Ishikawa (cell line): ENCODE measurements at regions not wholly inside any gene's neighbourhood (a gene's known extent, or its start where the extent isn't known, plus 50 kb on each side); places are given as distances from the start of the nearest gene placed in this dataset.

ENCODE experiments used
- CEBPB ChIP-seq: IDR thresholded peaks from 2 replicates; pipeline ENCODE4 v1.6.1; 2012
- CREB1 ChIP-seq: IDR thresholded peaks from 2 replicates; pipeline ENCODE4 v1.6.1; 2012; ENCODE audit warnings: low read depth
- EGR1 ChIP-seq: IDR thresholded peaks from 2 replicates; pipeline ENCODE4 v1.6.1; 2012
- EP300 ChIP-seq: IDR thresholded peaks from 2 replicates; pipeline ENCODE4 v1.6.1; 2012; ENCODE audit warnings: borderline replicate concordance
- FOXM1 ChIP-seq: IDR thresholded peaks from 2 replicates; pipeline ENCODE4 v1.6.1; 2012; ENCODE audit warnings: low read depth, borderline replicate concordance
- NFIC ChIP-seq: IDR thresholded peaks from 2 replicates; pipeline ENCODE4 v1.6.1; 2012
- RAD21 ChIP-seq: IDR thresholded peaks from 2 replicates; pipeline ENCODE4 v1.6.1; 2012; ENCODE audit warnings: low read depth
- TAF1 ChIP-seq: IDR thresholded peaks from 2 replicates; pipeline ENCODE4 v1.6.1; 2012; ENCODE audit warnings: low read depth, mild to moderate bottlenecking
- TCF12 ChIP-seq: IDR thresholded peaks from 2 replicates; pipeline ENCODE4 v1.6.1; 2012; ENCODE audit warnings: low read depth
- TEAD4 ChIP-seq: IDR thresholded peaks from 2 replicates; pipeline ENCODE4 v1.6.1; 2012
- YY1 ChIP-seq: IDR thresholded peaks from 2 replicates; pipeline ENCODE4 v1.6.1; 2012; ENCODE audit warnings: low read depth
- ZBTB7A ChIP-seq: IDR thresholded peaks from 2 replicates; pipeline ENCODE4 v1.6.1; 2012; ENCODE audit warnings: low read depth
- TF ChIP-seq, protein P1 (sequence below): IDR thresholded peaks from 2 replicates; pipeline ENCODE4 v1.6.1; 2012; ENCODE audit warnings: low read depth, mild to moderate bottlenecking
- TF ChIP-seq, protein P2 (sequence below): IDR thresholded peaks from 2 replicates; pipeline ENCODE4 v1.6.1; 2012
- TF ChIP-seq, protein P3 (sequence below): IDR thresholded peaks from 2 replicates; pipeline ENCODE4 v1.6.1; 2012

DNA sequence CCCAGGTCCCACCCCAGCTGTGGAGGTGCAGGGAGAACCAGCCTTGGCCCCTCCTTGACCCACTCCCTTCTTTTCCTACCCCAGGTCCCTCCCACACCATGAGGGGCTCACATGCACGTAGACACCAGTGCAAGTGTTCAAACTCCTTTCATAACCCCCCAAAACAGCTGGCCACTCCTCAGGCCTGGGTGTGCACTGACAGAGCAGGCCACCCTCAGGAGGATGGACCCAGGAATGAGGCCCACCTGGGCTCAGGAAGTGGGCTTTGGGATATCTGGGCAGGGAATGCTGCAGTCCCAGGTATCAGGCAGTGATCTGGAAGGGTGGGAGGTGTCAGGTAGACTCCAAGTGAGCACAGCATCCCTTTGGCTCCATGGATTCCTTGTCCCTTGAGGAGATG, 723.8 kb downstream of the MATN1 start:
- TF ChIP-seq CEBPB = no peak
- TF ChIP-seq TCF12 = no peak
- TF ChIP-seq RAD21 = no peak
- no peak for TF ChIP-seq ZBTB7A
- TF ChIP-seq NFIC = no peak
- no peak for TF ChIP-seq CREB1
- TF ChIP-seq EP300 = no peak
- TF ChIP-seq, protein P1, sequence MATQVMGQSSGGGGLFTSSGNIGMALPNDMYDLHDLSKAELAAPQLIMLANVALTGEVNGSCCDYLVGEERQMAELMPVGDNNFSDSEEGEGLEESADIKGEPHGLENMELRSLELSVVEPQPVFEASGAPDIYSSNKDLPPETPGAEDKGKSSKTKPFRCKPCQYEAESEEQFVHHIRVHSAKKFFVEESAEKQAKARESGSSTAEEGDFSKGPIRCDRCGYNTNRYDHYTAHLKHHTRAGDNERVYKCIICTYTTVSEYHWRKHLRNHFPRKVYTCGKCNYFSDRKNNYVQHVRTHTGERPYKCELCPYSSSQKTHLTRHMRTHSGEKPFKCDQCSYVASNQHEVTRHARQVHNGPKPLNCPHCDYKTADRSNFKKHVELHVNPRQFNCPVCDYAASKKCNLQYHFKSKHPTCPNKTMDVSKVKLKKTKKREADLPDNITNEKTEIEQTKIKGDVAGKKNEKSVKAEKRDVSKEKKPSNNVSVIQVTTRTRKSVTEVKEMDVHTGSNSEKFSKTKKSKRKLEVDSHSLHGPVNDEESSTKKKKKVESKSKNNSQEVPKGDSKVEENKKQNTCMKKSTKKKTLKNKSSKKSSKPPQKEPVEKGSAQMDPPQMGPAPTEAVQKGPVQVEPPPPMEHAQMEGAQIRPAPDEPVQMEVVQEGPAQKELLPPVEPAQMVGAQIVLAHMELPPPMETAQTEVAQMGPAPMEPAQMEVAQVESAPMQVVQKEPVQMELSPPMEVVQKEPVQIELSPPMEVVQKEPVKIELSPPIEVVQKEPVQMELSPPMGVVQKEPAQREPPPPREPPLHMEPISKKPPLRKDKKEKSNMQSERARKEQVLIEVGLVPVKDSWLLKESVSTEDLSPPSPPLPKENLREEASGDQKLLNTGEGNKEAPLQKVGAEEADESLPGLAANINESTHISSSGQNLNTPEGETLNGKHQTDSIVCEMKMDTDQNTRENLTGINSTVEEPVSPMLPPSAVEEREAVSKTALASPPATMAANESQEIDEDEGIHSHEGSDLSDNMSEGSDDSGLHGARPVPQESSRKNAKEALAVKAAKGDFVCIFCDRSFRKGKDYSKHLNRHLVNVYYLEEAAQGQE = no peak
- TF ChIP-seq, protein P2, sequence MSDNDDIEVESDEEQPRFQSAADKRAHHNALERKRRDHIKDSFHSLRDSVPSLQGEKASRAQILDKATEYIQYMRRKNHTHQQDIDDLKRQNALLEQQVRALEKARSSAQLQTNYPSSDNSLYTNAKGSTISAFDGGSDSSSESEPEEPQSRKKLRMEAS = no peak
- TF ChIP-seq EGR1 = no peak
- TF ChIP-seq TEAD4 = no peak
- TF ChIP-seq TAF1 = no peak
- TF ChIP-seq, protein P3, sequence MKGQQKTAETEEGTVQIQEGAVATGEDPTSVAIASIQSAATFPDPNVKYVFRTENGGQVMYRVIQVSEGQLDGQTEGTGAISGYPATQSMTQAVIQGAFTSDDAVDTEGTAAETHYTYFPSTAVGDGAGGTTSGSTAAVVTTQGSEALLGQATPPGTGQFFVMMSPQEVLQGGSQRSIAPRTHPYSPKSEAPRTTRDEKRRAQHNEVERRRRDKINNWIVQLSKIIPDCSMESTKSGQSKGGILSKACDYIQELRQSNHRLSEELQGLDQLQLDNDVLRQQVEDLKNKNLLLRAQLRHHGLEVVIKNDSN = no peak
- no peak for TF ChIP-seq YY1
- TF ChIP-seq FOXM1 = no peak

DNA sequence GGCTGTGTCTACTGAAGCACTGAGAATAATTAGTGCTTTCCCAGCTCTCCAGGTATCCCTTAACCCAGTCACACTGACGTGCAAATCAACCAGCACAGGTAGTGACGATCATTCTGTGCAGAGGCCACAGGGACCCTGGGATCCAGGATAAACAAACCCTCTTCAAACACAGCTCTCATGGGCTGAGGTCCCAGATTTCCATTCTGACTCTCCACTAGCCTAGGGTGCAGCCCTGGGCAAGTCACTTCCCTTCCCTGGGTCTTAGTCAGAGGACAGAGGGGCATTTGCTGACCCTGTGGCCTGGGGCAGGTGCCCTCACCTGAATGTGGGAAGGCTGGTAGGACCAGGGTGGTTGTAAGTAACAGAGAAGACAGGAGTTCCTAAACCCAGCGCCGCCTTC, 724.7 kb downstream of the MATN1 start:
- TF ChIP-seq CREB1 (no peak), FOXM1 (no peak), RAD21 (no peak), TEAD4 (no peak), ZBTB7A (no peak)

DNA sequence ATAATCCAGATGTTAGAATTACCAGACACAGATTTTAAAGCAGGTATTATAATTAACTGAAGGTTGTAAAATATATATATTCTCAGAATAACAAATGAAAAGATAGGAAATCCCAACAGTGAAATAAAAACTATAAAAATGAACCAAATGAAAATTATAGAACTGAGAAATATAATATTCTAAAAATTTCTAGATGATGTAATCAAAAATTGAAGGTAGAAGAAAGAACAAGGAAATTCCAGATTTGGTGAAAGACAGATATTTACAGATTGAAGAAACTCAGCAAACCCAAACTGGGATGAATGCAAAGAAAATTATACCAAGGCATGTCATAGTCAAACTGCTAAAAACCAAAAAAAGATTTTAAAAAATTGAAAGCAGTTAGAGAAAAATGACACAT, 729.4 kb downstream of the MATN1 start:
- TF ChIP-seq TCF12 (no peak), EGR1 (no peak), NFIC (no peak), RAD21 (no peak), FOXM1 (no peak), TAF1 (no peak), YY1 (no peak), ZBTB7A (no peak), CREB1 (no peak), CEBPB (no peak)
- TF ChIP-seq, protein P2 = no peak
- TF ChIP-seq, protein P1 = no peak

DNA sequence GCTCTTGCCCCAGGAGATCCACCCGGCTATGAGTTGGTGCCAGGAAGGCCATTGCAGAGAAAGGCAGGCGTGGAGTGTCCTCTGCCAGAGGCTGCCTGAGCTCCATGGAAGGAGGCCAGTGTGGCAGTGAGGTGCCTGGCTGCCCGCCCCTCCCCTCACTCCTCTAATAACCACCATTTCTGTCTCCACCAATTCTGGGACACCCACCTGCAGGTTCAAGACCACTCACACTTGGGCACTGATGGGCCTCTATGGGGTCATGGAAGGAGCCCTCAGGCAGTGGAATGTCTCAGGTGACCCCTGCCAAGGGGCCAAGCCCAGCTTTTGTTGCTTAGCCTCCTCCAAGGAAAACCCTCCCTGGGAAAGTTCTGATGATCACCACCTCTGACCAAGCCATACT, 731.6 kb downstream of the MATN1 start:
- TF ChIP-seq FOXM1 (no peak), CEBPB (no peak), TEAD4 (no peak), TAF1 (no peak), RAD21 (no peak), TCF12 (no peak), YY1 (no peak), CREB1 (no peak), EGR1 (no peak), ZBTB7A (no peak)
- TF ChIP-seq, protein P1 = no peak
- TF ChIP-seq, protein P2 = no peak
- TF ChIP-seq, protein P3 = no peak
